M059J (cell line): ENCODE measurements at regions not wholly inside any gene's neighbourhood (a gene's known extent, or its start where the extent isn't known, plus 50 kb on each side); places are given as distances from the start of the nearest gene placed in this dataset.

ENCODE experiments used
- DNase-seq: peaks from one replicate; pipeline ENCODE4 v3.0.0-alpha.2; 2012; ENCODE audit warnings: low read depth

DNA sequence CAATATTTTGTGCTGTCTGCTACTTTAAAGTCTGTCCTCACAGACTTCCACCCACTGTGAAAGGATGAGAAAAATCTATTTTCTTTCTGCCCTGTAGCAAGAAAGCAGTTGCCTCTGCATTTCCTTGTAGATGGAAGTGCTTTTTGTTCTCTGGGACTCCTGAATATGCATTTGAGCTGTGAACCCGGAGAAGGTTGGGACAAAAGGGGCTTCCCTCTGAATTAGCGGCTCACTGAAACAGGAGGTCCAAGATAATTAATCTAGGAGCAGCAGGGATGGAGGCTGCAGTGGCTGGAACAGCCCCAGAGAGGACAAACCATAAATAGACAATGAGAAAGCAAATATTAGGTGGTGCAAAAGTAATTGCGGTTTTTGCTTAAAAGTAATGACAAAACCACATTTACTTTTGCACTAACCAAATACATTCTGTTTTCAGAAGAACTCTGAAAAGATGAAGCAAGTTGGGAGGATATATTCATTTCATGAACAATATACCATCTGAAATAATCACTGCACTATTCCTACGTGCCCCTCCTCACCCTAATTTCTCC lies 143.4 kb upstream of the KBTBD8 start:
- DNase-seq, result no peak

DNA sequence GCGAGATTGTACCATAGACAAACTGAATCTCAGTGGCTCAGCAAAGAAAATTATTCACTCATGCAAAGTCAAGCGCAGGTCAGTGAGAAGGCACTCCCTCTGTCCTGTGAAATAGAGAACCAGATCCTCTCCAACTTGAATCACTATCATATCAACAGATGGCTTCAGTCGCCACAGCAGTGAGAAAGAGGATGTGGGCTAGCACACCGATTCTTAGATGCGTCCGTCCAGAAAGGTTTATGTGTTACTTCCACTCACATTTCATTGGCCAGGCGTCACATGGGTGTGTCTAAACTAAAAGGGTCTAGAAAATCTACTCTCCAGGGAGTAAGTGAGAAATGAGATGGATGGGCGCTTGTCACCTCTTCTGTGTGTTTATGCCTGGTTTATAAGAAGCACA lies 141.6 kb upstream of the KBTBD8 start:
- no peak for DNase-seq

DNA sequence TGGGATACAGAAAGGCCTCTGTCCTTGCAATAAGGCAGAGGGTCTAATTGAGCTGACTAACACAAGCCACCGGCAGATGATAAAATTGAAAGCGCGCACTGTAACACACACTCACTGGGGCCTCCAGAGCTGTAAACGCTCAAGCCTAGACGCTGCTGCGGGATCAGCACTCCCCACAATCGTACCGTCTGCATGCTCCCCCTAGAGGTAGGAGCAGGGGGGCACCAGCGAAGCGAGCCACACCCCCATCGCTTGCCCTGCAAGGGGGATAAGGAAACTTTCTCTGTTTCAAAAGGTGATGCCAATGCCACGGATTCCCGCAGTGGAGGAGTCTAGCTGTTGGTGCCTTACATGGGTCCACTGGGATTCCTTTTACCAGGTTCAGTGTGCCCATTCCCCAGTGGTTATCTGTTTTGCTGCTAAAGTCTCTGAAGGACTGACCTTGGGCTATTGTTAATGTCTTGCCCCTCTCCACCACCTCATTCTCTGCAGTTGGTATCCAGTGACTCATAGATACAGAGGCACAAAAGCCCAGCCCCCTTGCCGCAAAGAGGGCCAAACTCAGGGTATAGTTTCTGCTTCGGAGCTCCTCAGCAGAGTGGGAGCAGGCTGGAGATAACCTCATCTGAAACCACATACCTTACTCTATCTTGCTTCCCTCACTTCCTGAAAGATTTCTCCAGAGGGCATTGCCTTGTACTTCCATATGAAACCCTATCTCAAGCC lies 139.3 kb upstream of the KBTBD8 start:
- DNase-seq, result no peak

DNA sequence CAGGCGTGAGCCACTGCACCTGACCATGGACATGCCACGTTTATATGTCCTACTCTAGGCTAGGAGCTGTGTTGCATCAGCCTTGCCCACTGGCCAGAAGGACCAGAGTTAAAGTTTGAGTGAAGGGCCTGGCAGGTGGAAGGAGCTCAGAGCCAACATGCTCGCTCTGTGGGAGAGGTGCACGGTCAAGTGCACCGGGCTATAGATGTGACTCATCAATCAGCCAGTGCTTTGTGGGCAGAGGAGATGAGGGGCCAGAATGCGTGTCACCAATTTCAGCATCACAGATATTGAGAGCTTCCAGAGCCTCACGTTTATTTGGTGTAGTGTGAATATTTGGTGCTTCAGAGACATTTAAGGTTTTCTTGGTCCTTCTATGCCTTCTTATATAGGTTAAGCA lies 137.3 kb upstream of the KBTBD8 start:
- peak; percentile 4 for DNase-seq

DNA sequence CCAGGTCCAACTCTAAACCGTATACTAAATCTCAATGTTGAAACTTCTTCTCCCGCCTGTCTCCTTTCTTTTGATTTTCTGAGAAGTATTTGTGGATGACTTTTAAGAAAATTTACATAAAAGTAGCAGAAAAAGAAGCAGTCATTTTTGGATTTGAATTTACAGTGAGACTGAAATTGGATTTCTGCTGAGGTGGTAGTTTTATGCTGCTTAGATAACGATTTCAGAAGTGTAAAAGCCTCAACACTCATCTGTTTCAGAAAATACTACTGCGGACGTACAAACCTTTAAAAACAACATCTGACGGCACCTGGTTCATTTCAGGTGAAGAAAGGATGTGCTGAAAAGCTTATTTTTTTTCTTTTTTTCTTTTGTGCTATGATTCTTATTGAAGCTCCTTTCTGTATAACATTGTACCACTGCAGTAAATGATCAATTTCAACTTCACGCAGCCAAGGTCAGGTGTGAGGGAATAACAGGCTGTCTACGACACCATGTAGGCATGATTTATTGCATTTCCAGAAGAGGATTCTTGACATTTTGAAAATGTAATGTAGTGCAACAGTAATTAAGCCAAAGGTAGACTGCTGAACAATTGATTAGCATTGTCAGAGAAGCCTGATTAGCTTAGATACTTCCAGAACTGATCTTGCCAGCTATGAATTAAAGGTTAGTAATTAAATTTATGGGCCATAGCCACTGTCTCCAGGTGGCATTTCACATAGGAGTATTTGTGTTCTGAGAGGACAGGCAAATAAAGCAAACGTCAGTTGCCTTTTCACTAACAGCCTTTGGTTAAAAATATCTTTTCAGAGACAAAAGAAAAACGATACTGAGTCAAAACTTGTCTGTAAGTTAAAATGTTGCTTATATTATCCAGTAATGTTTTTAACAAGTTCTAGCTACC lies 134.6 kb upstream of the KBTBD8 start:
- DNase-seq, result no peak

DNA sequence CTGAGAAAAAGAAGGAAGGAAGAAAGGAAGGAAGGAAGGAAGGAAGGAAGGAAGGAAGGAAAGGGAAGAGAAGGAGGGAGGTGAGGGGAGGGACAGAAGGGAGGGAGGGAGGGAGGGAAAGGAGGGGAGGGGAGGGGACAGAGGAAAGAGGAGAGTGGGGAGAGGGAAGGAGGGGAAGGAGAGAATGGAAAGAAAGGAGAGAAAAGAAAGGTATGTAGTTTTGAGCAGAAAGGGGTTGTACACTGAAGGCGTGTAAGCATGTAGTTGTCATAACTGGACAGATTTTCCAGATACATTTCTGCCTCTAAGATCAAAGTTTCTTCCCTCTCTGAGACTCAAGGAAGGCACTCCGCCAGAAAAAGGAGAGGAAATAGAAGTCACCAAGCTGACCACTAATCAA lies 113.4 kb upstream of the KBTBD8 start:
- no peak for DNase-seq

DNA sequence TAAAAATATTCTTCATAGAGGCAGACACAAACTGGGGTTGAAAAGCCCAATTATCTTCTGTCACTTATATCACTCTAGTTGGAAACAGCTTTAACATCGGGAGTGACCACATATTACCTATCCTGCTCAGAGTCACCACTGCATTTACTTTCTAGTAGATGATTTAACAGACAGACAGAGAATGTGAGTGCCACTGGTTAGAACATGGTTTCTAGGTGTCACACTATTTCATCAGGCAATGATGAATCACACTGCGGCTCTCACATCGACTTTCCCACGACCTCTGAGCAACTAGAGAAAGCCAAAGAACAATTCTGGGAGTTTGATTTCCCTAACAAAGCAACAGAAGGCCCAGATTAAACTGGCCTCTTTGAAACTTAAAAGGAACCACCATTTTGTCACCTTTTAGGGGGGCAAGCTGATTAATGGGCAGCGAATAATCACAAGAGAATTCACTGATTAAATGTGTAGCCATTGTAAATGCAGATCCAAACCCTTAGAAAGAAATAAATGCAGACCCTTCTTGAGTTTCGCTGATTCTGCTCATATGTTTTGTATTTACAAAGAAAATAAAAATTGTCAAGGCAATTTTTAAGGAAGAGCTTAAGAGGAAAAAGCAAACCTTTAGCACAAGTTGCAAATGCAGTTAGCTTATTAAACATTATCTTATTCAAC lies 112.6 kb upstream of the KBTBD8 start:
- peak; percentile 17 for DNase-seq

DNA sequence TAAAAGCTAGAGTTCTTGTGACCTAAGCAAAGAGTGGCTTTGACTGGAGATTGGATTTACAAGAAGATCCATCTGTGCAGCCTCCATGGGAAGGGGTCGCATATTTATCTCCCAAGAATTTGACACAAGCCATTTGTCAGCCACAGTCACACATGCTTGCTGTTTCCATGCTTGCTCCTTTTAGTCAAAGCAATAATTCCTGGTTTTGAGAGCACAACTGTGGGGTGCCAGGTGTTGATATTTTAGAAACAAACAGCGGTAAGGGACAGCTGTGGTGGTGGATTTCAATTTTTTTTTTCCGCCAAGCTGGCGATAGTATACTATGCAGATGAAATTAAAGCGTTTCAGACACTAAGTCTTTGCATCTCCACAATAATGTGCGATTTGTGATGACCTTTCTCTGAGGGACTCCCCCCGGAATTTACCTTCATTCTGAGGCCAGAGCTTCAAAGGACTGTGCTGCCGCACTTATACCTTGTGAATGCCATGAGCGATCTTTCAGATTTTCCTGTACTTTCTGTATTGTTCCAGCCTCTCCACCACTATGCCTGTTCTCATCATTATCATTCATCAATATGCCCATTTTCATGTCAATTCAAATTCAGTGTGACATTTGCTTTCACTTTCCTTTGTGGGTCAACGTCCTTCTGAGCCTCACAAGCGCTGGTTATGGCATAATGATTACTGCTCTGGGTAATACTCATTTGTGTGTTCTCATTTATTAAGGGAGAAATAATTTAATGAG lies 108.2 kb upstream of the KBTBD8 start:
- no peak for DNase-seq

DNA sequence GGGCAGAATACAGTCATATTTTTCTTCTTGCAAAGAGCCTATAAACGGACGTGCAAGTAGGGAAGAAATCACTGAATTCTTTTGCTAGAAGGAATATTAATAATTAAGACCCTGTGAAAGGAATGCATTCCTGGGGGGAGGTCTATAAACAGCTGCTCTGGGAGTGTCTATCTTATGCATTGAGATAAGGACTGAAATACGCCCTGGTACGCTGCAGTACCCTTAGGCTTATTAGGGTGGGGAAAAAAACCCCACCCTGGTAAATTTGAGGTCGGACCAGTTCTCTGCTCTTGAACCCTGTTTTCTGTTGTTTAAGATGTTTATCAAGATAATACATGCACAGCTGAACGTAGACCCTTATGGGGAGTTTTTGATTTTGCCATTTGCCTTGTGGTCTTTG lies 100.0 kb upstream of the KBTBD8 start:
- DNase-seq, result no peak

DNA sequence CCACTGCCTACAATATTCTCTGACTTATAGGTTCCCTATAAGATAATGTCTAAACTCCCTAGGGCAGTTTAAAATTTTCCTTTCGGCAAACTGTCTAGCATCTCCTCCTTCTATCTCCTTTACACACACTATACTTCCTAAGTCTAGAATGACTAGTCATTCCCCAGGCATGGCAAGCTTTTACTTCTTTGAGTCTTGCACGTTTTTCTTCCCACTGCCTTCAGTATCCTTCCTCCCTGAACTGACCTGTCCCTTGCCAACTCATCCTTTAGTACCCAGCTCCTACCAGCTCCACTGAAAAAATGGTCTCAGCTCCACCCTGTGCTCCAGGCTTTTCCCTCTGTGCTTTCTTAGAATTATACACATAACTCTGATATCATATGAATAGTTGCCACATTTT lies 93.8 kb upstream of the KBTBD8 start:
- DNase-seq, result no peak

DNA sequence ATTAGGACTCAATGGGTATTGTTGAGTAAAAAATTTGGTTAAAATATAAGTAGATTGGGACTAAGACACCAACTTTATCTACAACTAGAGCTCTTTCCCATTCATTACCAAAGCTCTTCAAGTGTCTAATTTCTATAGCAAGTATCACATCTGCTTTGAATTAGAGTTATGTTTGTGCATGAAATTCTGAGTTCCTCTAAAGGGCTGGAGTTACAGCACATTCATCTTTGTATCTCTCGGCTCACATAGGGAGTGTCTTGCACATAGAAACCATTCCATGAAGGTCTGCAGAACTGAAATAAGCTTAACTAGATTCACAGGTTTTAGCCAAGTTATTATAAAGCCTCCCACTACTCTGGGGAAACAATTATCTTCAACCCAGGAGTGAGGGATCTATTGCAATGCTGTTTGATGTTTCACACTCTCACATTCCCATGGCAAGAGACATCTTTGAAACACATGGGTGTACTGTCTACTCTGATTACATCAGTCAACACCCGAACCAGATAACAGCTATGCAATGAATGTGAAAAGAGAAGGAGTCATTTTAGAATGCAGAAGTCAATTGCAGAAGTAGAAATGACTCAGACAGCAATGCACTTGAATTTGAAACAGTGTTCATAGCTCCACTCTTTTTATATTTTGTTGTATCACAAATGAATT lies 93.1 kb upstream of the KBTBD8 start:
- no peak for DNase-seq

DNA sequence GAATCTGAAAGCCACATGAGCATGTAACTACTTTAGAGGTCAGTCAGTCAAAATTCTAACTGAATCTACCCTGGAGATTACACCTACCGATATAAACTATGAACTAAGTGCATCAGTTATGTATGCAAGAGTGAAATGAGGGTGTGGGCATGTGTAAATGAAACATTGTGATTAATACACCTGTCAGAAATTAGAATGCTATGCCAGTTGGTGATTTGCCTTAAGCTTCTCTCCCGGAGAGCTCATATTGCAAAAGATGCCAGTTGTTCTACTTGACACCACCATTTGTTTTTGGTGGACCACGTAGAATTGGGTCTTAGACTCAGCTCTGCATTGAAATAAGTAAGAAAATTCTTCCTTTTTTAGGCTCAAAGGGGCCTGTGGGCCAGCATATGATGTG lies 91.0 kb upstream of the KBTBD8 start:
- no peak for DNase-seq

DNA sequence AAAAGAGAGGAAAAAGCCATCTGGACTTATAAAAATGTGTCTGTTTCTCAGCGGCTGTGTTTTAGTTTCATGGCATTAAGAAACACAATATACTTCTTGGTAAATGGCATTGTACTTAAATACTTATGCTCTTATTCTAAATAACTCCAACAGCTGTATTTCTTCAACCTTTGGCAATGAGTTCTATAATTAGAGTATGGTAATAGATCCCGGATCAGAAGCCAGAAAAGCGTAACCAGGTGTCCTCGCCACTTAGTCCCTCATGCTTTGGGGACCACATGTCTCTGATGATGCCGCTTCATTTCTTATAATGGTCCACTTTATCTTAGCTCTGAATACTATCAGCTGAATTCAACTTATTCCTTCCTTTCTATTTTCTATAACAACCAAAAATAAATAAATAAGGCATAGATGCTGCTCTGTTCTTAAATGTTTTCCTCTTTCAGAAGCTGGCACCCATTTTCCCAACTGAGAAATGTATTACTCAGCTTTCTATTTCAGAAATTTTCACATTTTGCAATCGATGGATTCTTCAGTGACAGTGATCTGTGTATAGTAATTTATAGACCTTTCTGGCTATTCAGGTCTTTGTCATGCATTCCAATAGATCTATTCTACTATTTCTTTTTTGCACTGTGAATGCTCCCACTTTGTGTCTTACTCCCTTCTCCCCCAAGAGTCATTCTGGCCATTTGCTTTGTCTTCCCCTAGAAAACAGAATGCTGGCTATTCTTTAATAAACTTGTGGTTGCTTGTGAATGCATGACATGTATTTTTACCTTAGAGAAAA lies 87.6 kb upstream of the KBTBD8 start:
- no peak for DNase-seq

DNA sequence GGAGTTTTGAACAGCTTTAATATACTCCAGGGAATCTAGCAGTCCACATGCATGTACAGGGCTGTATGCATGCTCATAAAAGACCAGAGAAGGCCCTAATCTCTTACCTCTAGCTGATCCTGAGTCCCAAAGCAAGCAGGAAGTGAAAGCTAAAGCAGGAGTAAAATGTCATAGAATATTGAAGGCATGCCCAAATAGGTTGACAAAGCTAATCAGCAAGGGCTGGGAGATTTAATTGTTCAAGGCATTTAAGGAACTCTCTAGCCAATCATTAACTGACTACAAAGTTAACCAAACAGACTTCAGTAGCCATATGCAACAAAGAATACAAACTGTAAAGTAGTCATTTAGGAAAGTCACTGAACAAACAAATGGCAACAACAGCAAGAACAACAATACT lies 85.8 kb upstream of the KBTBD8 start:
- no peak for DNase-seq

DNA sequence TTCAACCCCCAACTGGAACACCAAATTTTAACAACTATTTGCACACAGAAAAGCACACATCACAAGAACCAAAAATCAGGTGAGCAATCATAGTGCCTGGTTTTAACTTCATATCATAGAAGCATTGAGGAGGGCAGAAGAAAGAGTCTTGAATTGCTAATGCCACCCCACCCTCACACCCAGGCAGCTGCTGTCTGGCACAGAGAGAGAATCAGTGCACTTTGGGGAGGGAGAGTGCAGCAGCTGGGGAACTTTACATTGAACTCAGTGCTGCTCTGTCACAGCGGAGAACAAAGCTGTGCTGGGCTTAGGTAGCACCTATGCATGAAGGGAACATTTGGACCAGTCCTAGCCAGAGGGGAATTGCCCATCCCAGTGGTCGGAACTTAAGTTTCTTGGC lies 76.0 kb upstream of the KBTBD8 start:
- DNase-seq, result no peak

DNA sequence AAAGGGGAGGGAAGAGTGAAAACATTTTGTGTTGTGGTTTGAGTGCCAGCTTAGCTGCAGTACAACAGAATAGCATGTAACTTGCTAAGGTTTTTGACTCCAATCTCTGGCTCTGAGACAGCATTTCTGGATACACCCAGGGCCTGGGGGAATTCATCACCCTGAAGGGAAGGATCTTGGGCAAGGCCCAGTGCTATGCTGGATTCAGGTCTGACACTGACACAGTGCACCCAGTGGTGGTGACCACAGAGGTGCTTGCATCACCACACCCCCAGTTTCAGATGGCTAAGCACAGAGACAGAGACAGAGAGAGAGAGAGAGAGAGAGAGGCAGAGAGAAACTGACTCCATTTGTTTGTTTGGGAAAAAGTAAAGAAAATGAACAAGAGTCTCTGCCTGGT lies 74.1 kb upstream of the KBTBD8 start:
- no peak for DNase-seq

DNA sequence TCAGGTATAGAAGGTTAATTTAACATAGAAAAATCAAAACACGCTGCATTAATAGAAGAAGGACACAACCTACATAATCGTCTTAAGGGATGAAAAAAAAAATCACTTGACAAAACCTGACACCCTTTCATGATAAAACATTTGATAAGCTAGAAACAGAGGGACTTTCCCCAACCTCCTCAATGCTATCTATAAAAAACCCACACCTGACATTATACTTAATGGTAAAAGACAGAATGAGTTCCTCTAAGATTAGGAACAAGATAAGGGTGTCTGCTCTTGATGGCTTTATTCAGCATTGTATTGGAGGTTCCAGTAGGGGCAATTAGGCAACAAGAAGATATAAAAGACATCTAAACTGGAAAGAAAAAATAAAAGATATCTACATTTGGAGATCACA lies 69.9 kb upstream of the KBTBD8 start:
- DNase-seq, result no peak

DNA sequence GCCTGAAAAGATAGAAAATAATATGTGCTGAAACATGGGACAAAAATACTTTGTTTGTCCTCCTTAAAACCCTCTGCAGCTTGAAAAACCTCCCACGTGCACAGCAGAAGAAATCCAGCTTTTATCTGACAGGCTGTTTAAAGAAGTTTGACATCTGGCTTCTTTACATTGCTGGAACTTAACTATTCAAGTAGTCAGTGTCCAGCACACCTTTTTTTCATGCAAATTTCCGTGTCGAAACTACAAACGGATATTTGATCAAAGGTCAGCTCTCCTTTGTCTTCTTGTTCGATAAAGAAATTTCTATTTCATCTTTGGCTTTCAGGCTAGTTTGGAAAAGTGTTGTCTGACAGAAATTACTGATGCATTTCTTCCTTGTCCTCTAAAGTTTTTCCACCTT lies 66.8 kb upstream of the KBTBD8 start:
- DNase-seq, result no peak

DNA sequence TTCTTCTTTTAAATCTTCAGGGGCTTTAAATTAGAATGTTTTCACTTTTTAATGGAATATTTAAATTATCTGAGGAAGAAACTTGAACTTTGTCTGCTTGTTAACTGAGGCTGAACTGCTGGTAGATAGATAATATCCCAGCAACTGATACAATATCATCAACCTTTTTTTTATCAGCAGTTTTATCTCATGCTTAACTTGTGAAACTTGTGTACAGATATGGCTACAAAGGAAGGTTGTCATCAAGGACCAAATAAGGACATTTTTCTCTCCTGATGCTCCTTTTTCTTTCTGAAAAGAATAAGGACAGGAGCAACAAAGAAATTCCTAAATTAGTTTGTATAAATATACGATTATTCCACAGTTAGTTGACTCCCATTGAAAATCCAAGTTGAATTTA lies 66.4 kb upstream of the KBTBD8 start:
- DNase-seq, result no peak

DNA sequence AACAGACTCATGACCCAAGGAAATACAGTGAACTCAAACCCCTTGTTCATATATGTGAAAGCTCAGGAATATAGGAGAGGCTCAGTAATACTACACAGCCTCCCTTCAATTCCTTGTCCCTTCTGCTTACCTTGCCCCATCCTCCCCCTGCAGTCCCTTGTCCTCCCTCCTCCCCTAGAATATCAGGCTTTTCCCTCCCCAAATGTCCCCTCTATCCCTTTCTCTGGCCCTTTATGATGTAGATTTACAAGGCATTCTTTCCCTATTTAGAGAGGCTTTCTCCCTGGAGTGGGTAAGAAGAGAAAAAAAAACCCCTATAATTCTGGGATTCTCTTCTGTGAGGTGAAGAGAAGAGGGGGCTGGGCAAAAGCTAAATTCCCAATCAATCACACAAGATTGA lies 64.9 kb upstream of the KBTBD8 start:
- DNase-seq, result no peak
